ENCODE measurements at regions not wholly inside any gene's neighbourhood (a gene's known extent, or its start where the extent isn't known, plus 50 kb on each side); places are given as distances from the start of the nearest gene placed in this dataset.
"Not testable (repeated sequence)": the region's sequence is repeated elsewhere in the genome, so short reads cannot be mapped to it uniquely, and the experiment has no call there.

GRCh38 chr12:34097213-34097612 lies 74.9 kb downstream of the ALG10 start:
- no peak for DNase-seq

- DNase-seq = no peak
Measured at GRCh38 chr12:34105392-34105933, 83.2 kb downstream of the ALG10 start.

- no peak for DNase-seq
Measured at GRCh38 chr12:34106172-34106571, 83.9 kb downstream of the ALG10 start.

GRCh38 chr12:34107016-34107415 lies 84.7 kb downstream of the ALG10 start:
- no peak for DNase-seq

GRCh38 chr12:34107781-34108404 lies 85.6 kb downstream of the ALG10 start:
- DNase-seq = no peak

GRCh38 chr12:34108405-34108803 lies 86.1 kb downstream of the ALG10 start:
- DNase-seq = no peak

- DNase-seq = no peak
Measured at GRCh38 chr12:34108967-34109366, 86.7 kb downstream of the ALG10 start.

- DNase-seq = no peak
Measured at GRCh38 chr12:34109390-34109789, 87.1 kb downstream of the ALG10 start.

GRCh38 chr12:34109909-34110531 lies 87.7 kb downstream of the ALG10 start:
- not testable (repeated sequence) for DNase-seq

- no peak for DNase-seq
Measured at GRCh38 chr12:34119366-34119765, 97.1 kb downstream of the ALG10 start.

- DNase-seq = no peak
Measured at GRCh38 chr12:34121360-34121759, 99.1 kb downstream of the ALG10 start.

GRCh38 chr12:34123092-34123491 lies 100.8 kb downstream of the ALG10 start:
- DNase-seq = peak; percentile 40

GRCh38 chr12:34124608-34125007 lies 102.3 kb downstream of the ALG10 start:
- no peak for DNase-seq

- DNase-seq = no peak
Measured at GRCh38 chr12:34126239-34126641, 103.9 kb downstream of the ALG10 start.

- DNase-seq = no peak
Measured at GRCh38 chr12:34126805-34127204, 104.5 kb downstream of the ALG10 start.

GRCh38 chr12:34127379-34127778 lies 105.1 kb downstream of the ALG10 start:
- DNase-seq = not testable (repeated sequence)

GRCh38 chr12:34142430-34142829 lies 120.1 kb downstream of the ALG10 start:
- no peak for DNase-seq

- no peak for DNase-seq
Measured at GRCh38 chr12:34151019-34151418, 128.7 kb downstream of the ALG10 start.

- no peak for DNase-seq
Measured at GRCh38 chr12:34163443-34163842, 141.1 kb downstream of the ALG10 start.

- no peak for DNase-seq
Measured at GRCh38 chr12:34166427-34167060, 144.2 kb downstream of the ALG10 start.

GRCh38 chr12:34168507-34168906 lies 146.2 kb downstream of the ALG10 start:
- DNase-seq = not testable (repeated sequence)

GRCh38 chr12:34186492-34186891 lies 164.2 kb downstream of the ALG10 start:
- DNase-seq = no peak

- DNase-seq = no peak
Measured at GRCh38 chr12:34188974-34189373, 166.7 kb downstream of the ALG10 start.

GRCh38 chr12:34190054-34190453 lies 167.8 kb downstream of the ALG10 start:
- no peak for DNase-seq
